AG04449 (cell line): ENCODE measurements at regions not wholly inside any gene's neighbourhood (a gene's known extent, or its start where the extent isn't known, plus 50 kb on each side); places are given as distances from the start of the nearest gene placed in this dataset.

Source experiments
- CTCF ChIA-PET: fragments of 350-600 bp; formaldehyde crosslinking; extraction: SDS; loops from one replicate; lab custom pipeline; 2021; ENCODE audit warnings: antibody characterized with exemption; lab: Yijun Ruan, JAX
- POLR2A ChIA-PET: fragments of 400-600, 350-600 bp; formaldehyde crosslinking; extraction: SDS; loops from one replicate; lab custom pipeline; 2020; ENCODE audit warnings: antibody characterized with exemption, inconsistent platforms; lab: Yijun Ruan, JAX
- DNase-seq: peaks from one replicate; pipeline ENCODE4 v3.0.0-alpha.2; 2010; ENCODE audit warnings: low read depth, low spot score
- H3K4me3 ChIP-seq: 2 replicates; pipeline ENCODE4 v1.5.1; 2011; ENCODE audit warnings: low read depth, mild to moderate bottlenecking, control low read depth, low read length
- CTCF ChIP-seq: IDR thresholded peaks from one replicate; pipeline ENCODE4 v1.5.1; 2011; ENCODE audit warnings: mild to moderate bottlenecking, moderate library complexity, low read length, control low read depth, inconsistent platforms; ENCODE audit not compliant: insufficient read depth; ENCODE audit errors: missing control alignments

GRCh38 chr15:70267879-70268278 lies 170.2 kb upstream of the TLE3 start:
- TF ChIP-seq CTCF, result no peak
- CTCF ChIA-PET, result interaction anchor here (1.4 kb wide), 1 partner anchor 10 kb away, joined by 3 read pairs; no protein-coding TSS in a partner anchor
- POLR2A ChIA-PET, result interaction anchor here (0.6 to 1.0 kb wide), 2 partner anchors 9 to 48 kb away, joined by 3 to 4 read pairs; no protein-coding TSS in a partner anchor

GRCh38 chr15:70267306-70267705 lies 169.6 kb upstream of the TLE3 start:
- H3K4me3 ChIP-seq, result no peak overlapping the region
- ChIA-PET POLR2A (interaction anchor here (1.0 kb wide), 1 partner anchor 48 kb away, joined by 4 read pairs; no protein-coding TSS in a partner anchor), CTCF (interaction anchor here (1.4 kb wide), 1 partner anchor 9 kb away, joined by 3 read pairs; no protein-coding TSS in a partner anchor)
- no peak for DNase-seq
- TF ChIP-seq CTCF, result no peak

More at GRCh38 chr15:70267879-70268278, 170.2 kb upstream of the TLE3 start:
- no peak for DNase-seq
- H3K4me3 ChIP-seq, result no peak overlapping the region

GRCh38 chr15:70266412-70267121 lies 168.8 kb upstream of the TLE3 start:
- CTCF ChIA-PET, result interaction anchor here (1.4 kb wide), 1 partner anchor 8 kb away, joined by 3 read pairs; no protein-coding TSS in a partner anchor
- POLR2A ChIA-PET, result interaction anchor here (0.6 kb wide), 1 partner anchor 164 kb away, joined by 4 read pairs; no protein-coding TSS in a partner anchor
- no peak overlapping the region for H3K4me3 ChIP-seq
- no peak for TF ChIP-seq CTCF
- no peak for DNase-seq

- ChIA-PET POLR2A (interaction anchor here (0.6 kb wide), 1 partner anchor 163 kb away, joined by 4 read pairs; no protein-coding TSS in a partner anchor), CTCF (no interaction called here)
- no peak for TF ChIP-seq CTCF
- no peak for DNase-seq
- H3K4me3 ChIP-seq, result no peak overlapping the region
These were observed 168.3 kb upstream of the TLE3 start for GRCh38 chr15:70265986-70266385.

- TF ChIP-seq CTCF, result no peak
- POLR2A ChIA-PET, result no interaction called here
These were observed 167.8 kb upstream of the TLE3 start for GRCh38 chr15:70265466-70265978.

More at GRCh38 chr15:70265466-70265978, 167.8 kb upstream of the TLE3 start:
- CTCF ChIA-PET, result no interaction called here
- no peak overlapping the region for H3K4me3 ChIP-seq
- DNase-seq, result no peak
